ENCODE measurements at regions not wholly inside any gene's neighbourhood (a gene's known extent, or its start where the extent isn't known, plus 50 kb on each side); places are given as distances from the start of the nearest gene placed in this dataset.

- TF ChIP-seq CTCF (IDR thresholded peaks at IDR 0.05) (no peak), POLR2A (IDR thresholded peaks at IDR 0.05) (no peak)
These were observed 1307.3 kb downstream of the RPA4 start for GRCh38 chrX:98191003-98191402.
